GM23248 (cell line): ENCODE measurements at regions not wholly inside any gene's neighbourhood (a gene's known extent, or its start where the extent isn't known, plus 50 kb on each side); places are given as distances from the start of the nearest gene placed in this dataset.

ENCODE experiments used
- DNase-seq: peaks from one replicate; pipeline ENCODE4 v3.0.0-alpha.2; 2015
- H2AFZ ChIP-seq: fragments of 200-600 bp; sonication (generic); 2 replicates; pipeline ENCODE4 v1.6.1; 2016; ENCODE audit warnings: antibody characterized with exemption
- H3F3A ChIP-seq: fragments of 200-600 bp; sonication (generic); 2 replicates; pipeline ENCODE4 v1.6.1; 2016; ENCODE audit warnings: mild to moderate bottlenecking, antibody characterized with exemption, mixed run types; ENCODE audit not compliant: insufficient read depth
- H3K27ac ChIP-seq: fragments of 200-600 bp; sonication (generic); 2 replicates; pipeline ENCODE4 v1.5.1; 2016; ENCODE audit warnings: mild to moderate bottlenecking
- H3K27me3 ChIP-seq: fragments of 200-600 bp; sonication (generic); replicated peaks from 2 replicates; pipeline ENCODE4 v1.6.1; 2016; ENCODE audit warnings: mild to moderate bottlenecking; ENCODE audit not compliant: insufficient read depth
- H3K36me3 ChIP-seq: fragments of 200-600 bp; sonication (generic); 2 replicates; pipeline ENCODE4 v1.6.1; 2016; ENCODE audit warnings: low read depth, mild to moderate bottlenecking
- H3K4me1 ChIP-seq: fragments of 200-600 bp; sonication (generic); 2 replicates; pipeline ENCODE4 v1.6.1; 2016; ENCODE audit warnings: mild to moderate bottlenecking; ENCODE audit not compliant: insufficient read depth
- H3K4me2 ChIP-seq: fragments of 200-600 bp; sonication (generic); one replicate; pipeline ENCODE4 v1.6.1; 2016; ENCODE audit warnings: mild to moderate bottlenecking; ENCODE audit not compliant: unreplicated experiment
- H3K4me3 ChIP-seq: fragments of 200-600 bp; sonication (generic); 2 replicates; pipeline ENCODE4 v1.5.1; 2016; ENCODE audit warnings: mild to moderate bottlenecking
- H3K79me2 ChIP-seq: fragments of 200-600 bp; sonication (generic); 2 replicates; pipeline ENCODE4 v1.6.1; 2016; ENCODE audit warnings: mild to moderate bottlenecking; ENCODE audit not compliant: insufficient read depth
- H3K9ac ChIP-seq: fragments of 200-600 bp; sonication (generic); 2 replicates; pipeline ENCODE4 v1.6.1; 2016; ENCODE audit warnings: mild to moderate bottlenecking
- H3K9me2 ChIP-seq: fragments of 200-600 bp; sonication (generic); 2 replicates; pipeline ENCODE4 v1.6.1; 2016; ENCODE audit warnings: mixed run types, mild to moderate bottlenecking, moderate library complexity; ENCODE audit not compliant: insufficient read depth
- H3K9me3 ChIP-seq: fragments of 200-600 bp; sonication (generic); one replicate; pipeline ENCODE4 v1.6.1; 2017; ENCODE audit warnings: low read depth
- H4K20me1 ChIP-seq: fragments of 200-600 bp; sonication (generic); 2 replicates; pipeline ENCODE4 v1.6.0; 2016; ENCODE audit not compliant: insufficient read depth
- EZH2 ChIP-seq: fragments of 200-600 bp; sonication (generic); IDR thresholded peaks from 2 replicates; pipeline ENCODE4 v1.6.1; 2018; ENCODE audit warnings: antibody characterized with exemption, mild to moderate bottlenecking; ENCODE audit not compliant: insufficient read depth, poor library complexity, severe bottlenecking
- EZH2phosphoT487 ChIP-seq: fragments of 200-600 bp; sonication (generic); IDR thresholded peaks from 2 replicates; pipeline ENCODE4 v1.6.1; 2018; ENCODE audit warnings: antibody characterized with exemption, moderate library complexity, mild to moderate bottlenecking, low read depth; ENCODE audit not compliant: insufficient read depth
- WGBS, 2 experiments: methylation state at CpG; one replicate each; pipeline ENCODE4 v1.1.6; 2015 to 2017; ENCODE audit warnings: low lambda C conversion rate in 2 of 2, low coverage in 1 of 2; ENCODE audit errors: missing lambda C conversion rate in 2 of 2; 5-methylcytosine and 5-hydroxymethylcytosine counted together
- in situ Hi-C: fragments of 300-500 bp; cut with MboI; formaldehyde crosslinking; loops from 2 replicates; pipeline ENCODE4 v1.15.0; 2020

GRCh38 chr13:99655351-99656091, 154.2 kb downstream of the TM9SF2 start:
- Histone ChIP-seq H2AFZ (peak overlapping the region; percentile 79), H3K36me3 (no peaks in the 10 kb centered on the region), H3K9me3 (no peaks in the 10 kb centered on the region), H3K27ac (peak overlapping the region; percentile 67), H3K9ac (peak overlapping the region; percentile 37; the same call in 1 of the 2 replicates), H3K4me2 (peak overlapping the region; percentile 70), H3K9me2 (no peaks in the 10 kb centered on the region), H3F3A (no peaks in the 10 kb centered on the region), H3K4me3 (peak overlapping the region; percentile 55), H3K4me1 (peaks cover 7% of the 10 kb centered on the region), H3K27me3 (no peaks in the 10 kb centered on the region), H4K20me1 (no peaks in the 10 kb centered on the region), H3K79me2 (no peaks in the 10 kb centered on the region)
- DNase-seq: peak; percentile 89
- in situ Hi-C loops: loop anchor here (10.0 kb wide), 2 partner anchors 579 to 859 kb away; no protein-coding TSS in a partner anchor
- TF ChIP-seq EZH2 (no peak), EZH2phosphoT487 (no peak)
- 53 to 60% methylated on average over 17 of the region's 17 CpGs for WGBS, 2 experiments

GRCh38 chr13:99654076-99654475, 152.8 kb downstream of the TM9SF2 start:
- Histone ChIP-seq H3F3A (no peaks in the 10 kb centered on the region), H3K9ac (no peak overlapping the region), H3K9me2 (no peaks in the 10 kb centered on the region), H3K4me1 (peaks cover 7% of the 10 kb centered on the region), H3K9me3 (no peaks in the 10 kb centered on the region), H3K4me2 (no peak overlapping the region), H3K79me2 (no peaks in the 10 kb centered on the region), H3K27ac (no peak overlapping the region), H3K27me3 (no peaks in the 10 kb centered on the region), H3K36me3 (no peaks in the 10 kb centered on the region), H4K20me1 (no peaks in the 10 kb centered on the region), H2AFZ (no peak overlapping the region), H3K4me3 (no peak overlapping the region)
- in situ Hi-C loops: loop anchor here (10.0 kb wide), 2 partner anchors 581 to 861 kb away; no protein-coding TSS in a partner anchor
- WGBS, 2 experiments: 71 to 78% methylated on average over 3 to 4 of the region's 4 CpGs
- no peak for DNase-seq
- TF ChIP-seq EZH2 (no peak), EZH2phosphoT487 (no peak)

GRCh38 chr13:99653526-99653925, 152.3 kb downstream of the TM9SF2 start:
- Histone ChIP-seq H3K4me3 (no peak overlapping the region), H2AFZ (no peak overlapping the region), H4K20me1 (no peaks in the 10 kb centered on the region), H3K79me2 (no peaks in the 10 kb centered on the region), H3K9me2 (no peaks in the 10 kb centered on the region), H3F3A (no peaks in the 10 kb centered on the region), H3K9ac (no peak overlapping the region), H3K9me3 (no peaks in the 10 kb centered on the region), H3K27me3 (peaks cover 4% of the 10 kb centered on the region; the same call in 1 of the 2 replicates), H3K36me3 (no peaks in the 10 kb centered on the region), H3K4me2 (no peak overlapping the region), H3K4me1 (peaks cover 7% of the 10 kb centered on the region), H3K27ac (no peak overlapping the region)
- in situ Hi-C loops: loop anchor here (10.0 kb wide), 2 partner anchors 581 to 861 kb away; no protein-coding TSS in a partner anchor
- DNase-seq: no peak
- WGBS, 2 experiments: 76 to 83% methylated on average over 2 of the region's 2 CpGs
- TF ChIP-seq EZH2 (no peak), EZH2phosphoT487 (no peak)

- Histone ChIP-seq H3K9ac (no peak overlapping the region), H3K9me3 (no peaks in the 10 kb centered on the region), H3K4me2 (no peak overlapping the region), H3K27me3 (peaks cover 5% of the 10 kb centered on the region; the same call in 1 of the 2 replicates), H3F3A (no peaks in the 10 kb centered on the region), H3K4me3 (no peak overlapping the region), H3K36me3 (no peaks in the 10 kb centered on the region), H3K9me2 (no peaks in the 10 kb centered on the region), H3K4me1 (peaks cover 7% of the 10 kb centered on the region; the same call in 1 of the 2 replicates), H2AFZ (no peak overlapping the region), H4K20me1 (no peaks in the 10 kb centered on the region), H3K27ac (no peak overlapping the region), H3K79me2 (no peaks in the 10 kb centered on the region)
- DNase-seq: no peak
- in situ Hi-C loops: loop anchor here (10.0 kb wide), 2 partner anchors 582 to 862 kb away; no protein-coding TSS in a partner anchor
- no peak for TF ChIP-seq EZH2phosphoT487
- no peak for TF ChIP-seq EZH2
- WGBS, 2 experiments: 65 to 67% methylated on average over 3 of the region's 3 CpGs
These were observed 151.6 kb downstream of the TM9SF2 start for GRCh38 chr13:99652901-99653300.
